Fibroblast of peridontal ligament (primary cell): ENCODE measurements at regions not wholly inside any gene's neighbourhood (a gene's known extent, or its start where the extent isn't known, plus 50 kb on each side); places are given as distances from the start of the nearest gene placed in this dataset.

Experiments used
- DNase-seq: peaks from one replicate; pipeline ENCODE4 v3.0.0-alpha.2; 2010; ENCODE audit errors: extremely low read depth

GRCh38 chr4:178037459-178038214, 595.4 kb upstream of the AGA start:
- DNase-seq = no peak

- DNase-seq = no peak
Observed at GRCh38 chr4:178056996-178057395, 614.8 kb upstream of the AGA start.

GRCh38 chr4:178063568-178063967, 621.3 kb upstream of the AGA start:
- no peak for DNase-seq

- DNase-seq = no peak
Observed at GRCh38 chr4:178066338-178066941, 624.2 kb upstream of the AGA start.

DNA sequence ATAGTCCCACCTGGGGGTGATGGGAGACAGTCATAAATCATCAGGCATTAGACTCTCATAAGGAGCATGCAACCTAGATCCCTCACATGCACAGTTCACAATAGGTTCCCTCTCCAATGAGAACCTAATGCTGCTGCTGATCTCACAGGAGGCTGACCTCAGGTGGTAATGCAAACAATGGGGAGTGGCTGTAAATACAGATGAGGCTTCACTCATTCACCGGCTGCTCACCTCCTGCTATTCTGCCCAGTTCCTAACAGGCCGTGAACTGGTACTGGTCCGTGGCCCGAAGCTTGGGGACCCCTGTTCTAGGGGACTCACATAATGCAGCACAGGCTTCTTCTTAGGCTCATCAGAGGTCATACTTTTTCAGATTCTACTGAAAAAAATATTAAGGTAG, 625.9 kb upstream of the AGA start:
- DNase-seq = no peak

- no peak for DNase-seq
Observed at GRCh38 chr4:178070163-178070562, 627.9 kb upstream of the AGA start.

DNA sequence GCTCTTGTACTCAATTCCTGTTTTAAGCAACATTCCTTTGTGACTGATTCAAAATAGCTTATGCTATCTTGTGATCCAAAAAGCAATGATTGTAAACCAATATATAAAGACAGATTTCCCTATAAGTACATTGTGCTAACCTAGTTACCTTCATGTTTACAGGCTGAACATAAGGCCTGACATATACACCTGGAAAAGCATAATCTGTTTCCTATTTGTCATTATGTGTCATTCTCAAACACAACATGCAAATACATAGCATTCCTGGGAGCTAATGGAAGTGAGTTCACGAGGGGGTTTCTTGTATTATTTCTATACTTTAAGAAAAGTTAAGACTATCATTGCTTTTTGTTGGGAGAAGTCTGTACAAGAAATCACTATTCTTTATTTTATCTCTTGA, 638.1 kb upstream of the AGA start:
- no peak for DNase-seq

- DNase-seq = no peak
Observed at GRCh38 chr4:178081176-178081575, 638.9 kb upstream of the AGA start.

DNA sequence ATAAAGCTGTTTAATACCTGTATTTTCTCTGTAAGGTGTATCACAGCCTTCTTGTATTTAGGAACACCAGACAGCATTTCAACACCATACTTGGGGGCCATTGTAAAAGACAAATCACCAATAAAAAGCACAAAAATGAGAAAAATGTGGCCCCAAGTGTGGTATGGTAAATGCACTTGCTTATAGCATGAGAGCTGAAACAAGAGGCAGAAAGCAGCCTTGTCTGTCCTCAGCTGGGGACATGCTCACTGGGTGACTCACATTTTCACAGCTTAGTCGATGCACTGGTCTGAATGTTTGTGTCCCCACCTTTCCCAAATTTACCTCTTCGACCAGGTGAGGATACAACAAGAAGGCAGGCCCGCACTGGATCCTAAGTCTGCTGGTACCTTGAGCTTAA, 639.7 kb upstream of the AGA start:
- no peak for DNase-seq

DNA sequence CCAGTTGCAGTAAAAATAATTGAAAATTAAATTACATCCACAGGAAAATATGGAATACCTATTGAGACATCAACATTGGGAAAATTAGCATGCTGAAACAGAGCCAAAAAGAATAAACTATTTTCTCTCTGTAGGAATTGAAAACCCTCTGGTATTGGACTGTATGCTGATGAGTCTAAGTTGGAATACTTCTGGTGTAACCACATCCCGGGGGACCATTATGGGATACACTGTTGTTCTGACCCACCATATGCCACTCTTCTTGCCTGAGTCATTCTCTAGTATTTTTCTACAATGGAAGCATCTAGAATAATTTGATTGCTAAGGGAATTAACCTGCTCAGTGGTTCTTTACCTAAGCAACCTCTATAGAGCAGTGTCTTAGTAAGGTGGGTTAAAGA, 640.7 kb upstream of the AGA start:
- DNase-seq = no peak

DNA sequence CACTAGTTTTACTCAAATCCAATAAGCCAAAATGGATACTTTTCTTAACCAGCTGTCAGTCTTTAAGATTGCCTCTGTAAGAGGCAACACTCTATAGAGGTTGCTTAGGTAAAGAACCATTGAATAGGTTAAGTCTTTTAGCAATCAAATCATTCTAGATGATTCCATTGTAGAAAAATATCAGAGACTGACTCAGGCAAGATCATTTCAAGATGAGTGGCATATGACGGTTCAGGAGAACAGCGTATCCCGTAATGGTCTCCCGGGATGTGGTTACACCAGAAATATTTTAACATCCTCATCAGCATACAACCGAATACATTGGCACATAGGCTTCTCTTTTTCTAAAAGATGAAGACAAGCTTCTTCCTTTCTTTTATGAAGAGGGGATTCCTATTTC, 641.7 kb upstream of the AGA start:
- DNase-seq = no peak

- DNase-seq = no peak
Observed at GRCh38 chr4:178086320-178086719, 644.1 kb upstream of the AGA start.

DNA sequence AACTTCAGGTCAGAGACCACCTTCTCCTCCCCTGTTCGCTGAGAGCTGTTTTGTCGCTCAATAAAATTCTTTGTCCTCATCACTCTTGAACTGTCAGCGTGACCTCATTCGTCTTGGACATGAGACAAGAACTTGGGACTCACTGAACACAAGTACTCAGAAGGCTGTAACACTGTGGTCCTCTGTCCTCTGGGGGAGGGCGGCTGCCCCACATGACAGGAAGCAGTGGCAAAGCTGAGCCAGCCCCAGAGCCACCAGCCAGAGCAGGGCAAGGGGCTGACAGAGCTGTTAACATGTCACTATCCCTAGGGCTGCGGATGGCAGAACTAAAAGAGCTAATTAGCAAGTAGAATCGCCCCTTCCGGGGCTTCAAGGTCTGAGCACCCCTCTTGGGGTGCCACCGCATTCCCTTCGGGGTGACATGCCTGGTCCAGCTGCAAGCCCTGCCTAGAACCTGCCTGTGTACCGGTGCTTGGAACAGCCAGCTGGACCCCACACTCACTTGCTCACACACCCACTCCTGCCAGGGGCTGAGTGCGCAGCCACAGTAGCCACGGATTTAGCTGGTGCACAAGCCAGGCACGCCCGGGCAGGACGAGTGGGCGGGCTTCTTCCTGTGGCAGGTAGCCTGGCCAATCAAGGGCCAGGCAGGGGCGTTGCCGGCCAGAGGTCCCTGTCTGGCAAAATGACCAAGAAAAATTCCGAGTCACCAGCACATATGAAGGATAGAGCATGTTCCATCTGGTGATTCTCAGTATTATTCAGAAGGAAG, 648.6 kb upstream of the AGA start:
- no peak for DNase-seq

- DNase-seq = no peak
Observed at GRCh38 chr4:178102139-178102538, 659.9 kb upstream of the AGA start.

- DNase-seq = no peak
Observed at GRCh38 chr4:178105242-178105641, 663.0 kb upstream of the AGA start.

DNA sequence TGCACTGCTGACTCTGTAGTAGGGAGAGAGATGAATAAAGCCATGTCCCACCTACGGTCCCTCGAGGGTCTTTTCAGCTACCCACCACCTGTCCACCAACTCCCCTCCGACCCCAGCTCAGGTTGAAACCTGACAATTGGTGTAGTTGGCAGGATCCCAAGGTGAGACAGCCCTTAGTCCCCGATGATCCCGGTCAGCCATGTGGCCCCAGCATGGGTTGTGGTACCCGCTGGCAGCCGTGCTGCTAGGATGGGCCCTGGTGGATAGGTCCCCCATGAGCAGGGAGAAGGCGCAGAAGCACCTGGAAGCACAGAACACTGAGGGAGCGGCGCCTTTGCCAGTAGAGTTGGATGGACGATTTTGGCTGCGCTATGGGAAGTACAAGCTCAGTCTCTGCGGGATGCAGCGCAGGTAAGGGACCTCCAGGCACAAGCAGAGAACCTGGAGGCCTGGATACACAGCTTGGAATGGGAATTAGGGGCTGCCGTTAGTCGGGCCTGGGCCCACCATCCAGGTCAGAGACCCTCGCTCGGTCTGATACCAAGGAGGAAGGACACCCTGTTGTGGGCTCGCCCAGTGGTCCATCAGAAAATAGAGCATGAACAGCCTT, 694.6 kb upstream of the AGA start:
- DNase-seq = no peak

- DNase-seq = no peak
Observed at GRCh38 chr4:178137732-178138471, 695.7 kb upstream of the AGA start.

- no peak for DNase-seq
Observed at GRCh38 chr4:178138491-178138890, 696.3 kb upstream of the AGA start.

DNA sequence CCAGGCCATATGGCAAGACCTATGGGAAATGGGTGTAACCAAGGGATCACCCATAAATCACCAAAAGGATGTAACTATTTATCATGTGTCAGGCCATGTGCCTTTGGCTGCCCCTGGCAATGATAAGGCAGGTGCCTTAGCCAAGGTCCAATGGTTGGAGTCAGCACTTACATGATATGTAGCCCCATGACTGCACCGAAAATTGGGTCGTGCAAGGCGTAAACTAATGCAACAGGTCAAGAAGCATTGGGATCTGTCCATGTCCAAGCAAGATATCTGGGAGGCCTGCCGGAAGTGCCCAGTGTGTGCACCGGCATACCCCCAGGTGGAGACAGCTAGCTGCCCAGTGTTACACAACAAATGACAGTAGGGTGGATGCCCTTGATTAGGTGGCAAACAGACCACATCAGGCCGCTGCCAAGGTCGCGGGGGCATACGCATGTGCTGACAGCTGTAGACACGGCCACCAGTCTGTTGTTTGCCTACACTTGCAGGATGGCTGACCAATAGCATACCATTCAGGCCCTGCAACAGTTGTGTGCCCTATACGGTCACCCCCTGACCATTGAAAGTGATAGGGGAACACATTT, 698.2 kb upstream of the AGA start:
- DNase-seq = no peak

DNA sequence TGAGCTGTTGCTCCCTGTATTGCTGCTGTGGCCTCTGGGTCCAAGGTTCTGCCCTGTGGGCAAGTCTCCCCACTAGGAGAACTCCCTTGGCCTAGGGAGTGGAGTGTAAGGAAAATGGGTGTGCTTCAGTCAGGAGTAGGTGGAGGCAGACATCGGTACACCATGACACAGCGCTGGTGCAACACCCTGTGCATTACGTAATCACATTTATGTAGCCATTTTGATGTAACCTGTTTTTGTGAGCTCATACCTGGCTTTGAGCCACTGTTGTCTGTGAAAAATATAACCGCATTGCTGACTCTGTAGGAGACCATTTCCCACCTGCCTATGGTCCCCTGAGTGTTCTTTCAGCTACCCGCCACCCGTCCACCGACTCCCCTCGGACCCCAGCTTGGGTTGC, 700.5 kb upstream of the AGA start:
- no peak for DNase-seq

- no peak for DNase-seq
Observed at GRCh38 chr4:178148106-178148505, 705.9 kb upstream of the AGA start.
